Hippocampal formation (tissue), 2 donors: ENCODE measurements at regions not wholly inside any gene's neighbourhood (a gene's known extent, or its start where the extent isn't known, plus 50 kb on each side); places are given as distances from the start of the nearest gene placed in this dataset.

Source experiments
- DNase-seq, 2 donors: peaks; one replicate each; lab custom pipeline; 2025; lab: John Stamatoyannopoulos, UW

GRCh38 chr3:24763393-24763792 is 268.7 kb upstream of the THRB start:
- DNase-seq = no peak

GRCh38 chr3:24764236-24764915 is 269.7 kb upstream of the THRB start:
- no peak for DNase-seq

- no peak for DNase-seq
Observed at GRCh38 chr3:24765399-24765798, 270.7 kb upstream of the THRB start.

GRCh38 chr3:24769918-24770317 is 275.3 kb upstream of the THRB start:
- no peak for DNase-seq

GRCh38 chr3:24773798-24774197 is 279.1 kb upstream of the THRB start:
- DNase-seq = peak; percentile 55 to 57

- DNase-seq = no peak
Observed at GRCh38 chr3:24780991-24781390, 286.3 kb upstream of the THRB start.

- DNase-seq = no peak
Observed at GRCh38 chr3:24781454-24781853, 286.8 kb upstream of the THRB start.

- no peak for DNase-seq
Observed at GRCh38 chr3:24793896-24794295, 299.2 kb upstream of the THRB start.

- no peak for DNase-seq
Observed at GRCh38 chr3:24802614-24803013, 308.0 kb upstream of the THRB start.

- no peak for DNase-seq
Observed at GRCh38 chr3:24804095-24804494, 309.4 kb upstream of the THRB start.

- no peak for DNase-seq
Observed at GRCh38 chr3:24810881-24811280, 316.2 kb upstream of the THRB start.

- DNase-seq = no peak
Observed at GRCh38 chr3:24812116-24812515, 317.5 kb upstream of the THRB start.

GRCh38 chr3:24818055-24818454 is 323.4 kb upstream of the THRB start:
- DNase-seq = no peak

GRCh38 chr3:24828011-24828410 is 333.4 kb upstream of the THRB start:
- DNase-seq = no peak

GRCh38 chr3:24828551-24828950 is 333.9 kb upstream of the THRB start:
- DNase-seq = no peak

- peak in 1 of 2 donors; percentile 23 for DNase-seq
Observed at GRCh38 chr3:24829011-24829581, 334.4 kb upstream of the THRB start.

- DNase-seq = no peak
Observed at GRCh38 chr3:24829629-24830229, 335.1 kb upstream of the THRB start.

- DNase-seq = no peak
Observed at GRCh38 chr3:24830230-24831152, 335.8 kb upstream of the THRB start.

GRCh38 chr3:24831221-24831620 is 336.6 kb upstream of the THRB start:
- no peak for DNase-seq

- DNase-seq = no peak
Observed at GRCh38 chr3:24832891-24833290, 338.2 kb upstream of the THRB start.

GRCh38 chr3:24834442-24834841 is 339.8 kb upstream of the THRB start:
- no peak for DNase-seq

- DNase-seq = no peak
Observed at GRCh38 chr3:24835510-24835909, 340.9 kb upstream of the THRB start.
